SK-N-SH treated with all-trans-retinoic acid at 6 μM for 48 hours (cell line): ENCODE measurements at regions not wholly inside any gene's neighbourhood (a gene's known extent, or its start where the extent isn't known, plus 50 kb on each side); places are given as distances from the start of the nearest gene placed in this dataset.

ENCODE experiments used
- ATAC-seq: fragments of 200-7000 bp; cut with Tn5 transposase; 3 replicates; pipeline ENCODE4 v1.9.1; 2020; ENCODE audit warnings: mild to moderate bottlenecking, moderate library complexity
- ARNTL ChIP-seq: fragments of 450-650 bp; formaldehyde crosslinking; IDR thresholded peaks from 2 replicates; pipeline ENCODE4 v1.5.0; 2020; ENCODE audit warnings: low read depth, mild to moderate bottlenecking, moderate library complexity, borderline replicate concordance
- BACH2 ChIP-seq: fragments of 250-450 bp; sonication (Bioruptor Pico); IDR thresholded peaks from 2 replicates; pipeline ENCODE4 v1.9.0; 2021; ENCODE audit warnings: mild to moderate bottlenecking, borderline replicate concordance
- CREB5 ChIP-seq: fragments of 250-450 bp; sonication (Bioruptor Pico); IDR thresholded peaks from 2 replicates; pipeline ENCODE4 v1.5.1; 2020; ENCODE audit warnings: low read depth, mild to moderate bottlenecking, moderate library complexity
- CSDC2 ChIP-seq: fragments of 250-450 bp; sonication (Bioruptor Pico); IDR thresholded peaks from 2 replicates; pipeline ENCODE4 v1.5.0; 2020; ENCODE audit warnings: mild to moderate bottlenecking, moderate library complexity
- CSRNP3 ChIP-seq: fragments of 250-450 bp; sonication (Bioruptor Pico); IDR thresholded peaks from 2 replicates; pipeline ENCODE4 v1.5.1; 2021; ENCODE audit warnings: mild to moderate bottlenecking, moderate library complexity
- ESRRG ChIP-seq: fragments of 250-450 bp; sonication (Bioruptor Pico); IDR thresholded peaks from 2 replicates; pipeline ENCODE4 v1.6.1; 2021; ENCODE audit warnings: mild to moderate bottlenecking
- GLIS3 ChIP-seq: fragments of 250-450 bp; sonication (Bioruptor Pico); IDR thresholded peaks from 2 replicates; pipeline ENCODE4 v1.5.0; 2020; ENCODE audit warnings: mild to moderate bottlenecking, moderate library complexity
- ISL1 ChIP-seq: fragments of 250-450 bp; sonication (Bioruptor Pico); IDR thresholded peaks from 2 replicates; pipeline ENCODE4 v2.1.2; 2022; ENCODE audit warnings: mild to moderate bottlenecking, moderate library complexity
- OSR1 ChIP-seq: fragments of 250-450 bp; sonication (Bioruptor Pico); IDR thresholded peaks from 2 replicates; pipeline ENCODE4 v1.8.0; 2022; ENCODE audit warnings: moderate library complexity, mild to moderate bottlenecking, inconsistent platforms
- PPARA ChIP-seq: fragments of 250-450 bp; sonication (Bioruptor Pico); IDR thresholded peaks from 2 replicates; pipeline ENCODE4 v1.5.0; 2020; ENCODE audit warnings: mild to moderate bottlenecking, borderline replicate concordance
- RARB ChIP-seq: fragments of 250-450 bp; sonication (Bioruptor Pico); IDR thresholded peaks from 2 replicates; pipeline ENCODE4 v1.8.0; 2021; ENCODE audit warnings: mild to moderate bottlenecking, moderate library complexity
- TCF4 ChIP-seq: fragments of 250-450 bp; sonication (Bioruptor Pico); IDR thresholded peaks from 2 replicates; pipeline ENCODE4 v1.8.0; 2021; ENCODE audit warnings: mild to moderate bottlenecking, moderate library complexity, borderline replicate concordance
- TOX ChIP-seq: fragments of 250-450 bp; sonication (Bioruptor Pico); IDR thresholded peaks from 2 replicates; pipeline ENCODE4 v1.8.0; 2021; ENCODE audit warnings: mild to moderate bottlenecking, moderate library complexity, borderline replicate concordance
- ZC3H10 ChIP-seq: fragments of 250-450 bp; sonication (Bioruptor Pico); IDR thresholded peaks from 2 replicates; pipeline ENCODE4 v1.5.1; 2021; ENCODE audit warnings: mild to moderate bottlenecking, moderate library complexity
- ZFP3 ChIP-seq: fragments of 250-450 bp; sonication (Bioruptor Pico); IDR thresholded peaks from 2 replicates; pipeline ENCODE4 v1.5.0; 2020; ENCODE audit warnings: mild to moderate bottlenecking, moderate library complexity
- ZFP30 ChIP-seq: fragments of 450-650 bp; formaldehyde crosslinking; IDR thresholded peaks from 2 replicates; pipeline ENCODE4 v1.5.0; 2022; ENCODE audit warnings: mild to moderate bottlenecking, moderate library complexity
- ZNF8 ChIP-seq: fragments of 450-650 bp; formaldehyde crosslinking; IDR thresholded peaks from 2 replicates; pipeline ENCODE4 v1.5.0; 2020; ENCODE audit warnings: mild to moderate bottlenecking, moderate library complexity
- TF ChIP-seq, protein P1 (sequence below): fragments of 250-450 bp; sonication (Bioruptor Pico); IDR thresholded peaks from 2 replicates; pipeline ENCODE4 v1.8.0; 2021; ENCODE audit warnings: low read depth, mild to moderate bottlenecking, moderate library complexity, borderline replicate concordance

DNA sequence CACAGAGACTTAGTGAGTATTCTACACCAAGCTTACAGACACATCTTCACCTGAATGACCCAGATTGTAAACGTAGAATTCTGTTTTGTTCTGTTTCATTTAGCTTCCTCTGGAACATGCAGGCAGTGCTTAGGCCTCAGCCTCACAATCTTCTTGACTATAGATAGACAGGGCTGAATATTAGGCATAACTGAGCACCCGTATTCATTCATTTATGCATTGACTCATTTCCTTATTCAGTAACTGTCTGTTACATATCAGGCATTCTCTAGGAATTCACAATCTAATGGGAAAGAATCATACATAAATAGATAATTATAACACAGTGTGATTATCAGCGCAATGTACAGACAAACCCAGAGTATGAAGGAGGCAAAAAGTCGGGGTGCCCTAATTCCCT lies 124.9 kb upstream of the ETAA1 start:
- peak; percentile 91 for ATAC-seq
- no peak for TF ChIP-seq TOX (CRISPR knock-in tag)

DNA sequence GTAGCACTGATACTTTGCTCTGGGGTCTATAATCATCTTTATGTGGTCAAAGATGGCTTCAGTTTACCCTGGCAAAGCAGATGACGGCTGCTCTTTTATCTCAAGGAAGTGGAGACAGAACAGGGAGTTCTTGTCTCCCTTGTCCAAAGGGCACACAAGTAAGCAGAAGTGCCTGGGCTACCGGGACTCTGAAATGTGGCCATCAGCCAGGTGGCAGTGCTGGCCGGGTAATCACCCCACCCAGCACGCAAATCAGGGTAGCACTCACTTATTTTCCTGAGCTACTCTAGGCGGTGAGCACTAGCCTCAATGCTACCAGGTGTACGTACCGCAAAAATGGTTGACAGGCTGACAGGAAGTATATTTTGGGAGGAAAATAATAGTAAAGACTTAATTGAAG lies 119.7 kb upstream of the ETAA1 start:
- no peak for TF ChIP-seq CSRNP3 (CRISPR knock-in tag)
- no peak for TF ChIP-seq ARNTL (CRISPR knock-in tag)
- TF ChIP-seq TCF4 (CRISPR knock-in tag), result no peak
- no peak for TF ChIP-seq ISL1 (CRISPR knock-in tag)
- TF ChIP-seq, all 23 proteins: peak for 0
- ATAC-seq, result no peak

DNA sequence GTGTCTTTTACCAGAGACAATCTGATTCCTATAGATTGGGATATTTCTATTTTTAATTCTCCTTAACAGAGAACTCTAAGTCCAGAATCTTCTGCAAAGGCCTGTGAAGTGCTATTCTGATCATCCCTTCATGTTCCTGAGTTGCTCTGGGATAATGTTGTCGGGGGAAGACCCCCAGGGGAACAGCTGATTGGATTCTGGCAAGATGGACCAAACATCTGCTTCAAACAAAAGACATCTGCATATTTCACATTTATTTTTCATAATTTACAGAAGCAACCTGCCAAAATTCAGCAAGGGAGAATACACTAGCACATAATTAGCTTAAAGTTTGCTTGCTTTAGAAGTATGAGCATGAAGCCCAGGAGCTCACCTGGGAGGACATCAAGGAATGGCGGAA lies 116.0 kb upstream of the ETAA1 start:
- no peak for TF ChIP-seq ESRRG (CRISPR knock-in tag)
- TF ChIP-seq GLIS3 (CRISPR knock-in tag), result no peak
- TF ChIP-seq CREB5 (CRISPR knock-in tag), result no peak
- TF ChIP-seq, all 23 proteins: peak for 0
- no peak for ATAC-seq

- TF ChIP-seq ZNF8 (CRISPR knock-in tag), result no peak
- no peak for TF ChIP-seq ZC3H10
- TF ChIP-seq ARNTL (CRISPR knock-in tag), result no peak
- no peak for TF ChIP-seq ESRRG (CRISPR knock-in tag)
- TF ChIP-seq TCF4 (CRISPR knock-in tag), result no peak
- no peak for TF ChIP-seq RARB
- no peak for ATAC-seq
Measured at GRCh38 chr2:67283641-67284040, 113.5 kb upstream of the ETAA1 start.

DNA sequence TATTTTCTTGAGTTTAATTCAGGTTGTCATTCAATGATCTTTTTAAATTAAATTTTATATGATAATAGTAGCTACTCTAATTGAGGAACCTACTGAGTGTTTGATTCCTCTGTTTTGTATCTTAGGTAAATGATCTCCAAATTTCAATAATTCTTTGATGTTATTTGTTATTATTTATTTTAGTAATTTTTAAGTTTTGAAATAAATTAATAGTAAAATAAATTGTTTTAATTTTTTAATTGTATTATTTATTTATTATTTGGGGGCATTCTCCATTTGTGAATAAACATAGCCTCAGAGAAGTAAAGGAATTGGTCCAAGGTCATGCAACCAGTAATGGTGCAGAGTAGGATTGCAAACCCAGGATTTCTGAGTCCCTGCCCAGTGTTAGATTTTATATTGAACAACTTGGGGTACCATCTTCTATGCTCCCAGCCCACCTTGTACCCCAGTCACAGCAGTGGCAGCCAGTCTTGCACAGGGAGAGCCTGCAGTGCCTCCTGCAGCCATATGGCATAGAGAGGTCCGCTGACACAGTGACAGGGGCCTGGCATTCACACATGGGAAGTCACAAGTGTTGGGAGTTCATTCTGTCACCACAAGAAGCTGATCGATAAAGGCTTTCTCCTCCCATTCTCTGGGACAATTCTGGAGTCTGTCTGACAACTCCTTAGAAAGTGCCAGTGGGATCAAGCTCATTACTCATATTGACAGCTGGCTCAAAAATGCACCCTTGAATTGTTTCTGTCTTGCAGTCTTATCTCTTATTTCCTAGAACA lies 110.0 kb upstream of the ETAA1 start:
- TF ChIP-seq TCF4 (CRISPR knock-in tag) (no peak), BACH2 (no peak), RARB (no peak), PPARA (CRISPR knock-in tag) (no peak), ZFP30 (CRISPR knock-in tag) (no peak), OSR1 (CRISPR knock-in tag) (no peak)
- TF ChIP-seq, all 23 proteins: peak for 0
- no peak for ATAC-seq

DNA sequence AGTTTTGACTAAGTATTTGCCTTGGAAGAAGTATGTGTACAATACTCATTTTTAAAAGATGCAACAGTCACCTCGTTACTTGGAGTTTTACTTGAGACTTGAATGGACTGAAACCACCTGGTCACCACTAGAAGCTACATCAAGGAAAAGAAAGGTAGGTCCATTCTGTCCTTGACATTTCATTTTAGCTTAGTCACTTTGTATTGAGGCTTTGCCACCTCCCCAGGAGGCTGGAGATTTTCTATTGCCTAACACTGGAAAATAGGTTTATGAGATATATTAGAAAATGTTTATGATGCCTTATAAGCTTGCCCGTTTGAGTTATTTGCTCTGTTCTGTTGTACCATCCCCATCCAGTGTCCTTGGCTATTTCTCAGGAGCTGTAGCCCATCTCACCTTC lies 107.9 kb upstream of the ETAA1 start:
- TF ChIP-seq TOX (CRISPR knock-in tag), result no peak
- TF ChIP-seq CREB5 (CRISPR knock-in tag), result no peak
- TF ChIP-seq PPARA (CRISPR knock-in tag), result no peak
- TF ChIP-seq OSR1 (CRISPR knock-in tag), result no peak
- no peak for TF ChIP-seq ZNF8 (CRISPR knock-in tag)
- no peak for TF ChIP-seq BACH2
- TF ChIP-seq, all 23 proteins: peak for 0
- ATAC-seq, result no peak

GRCh38 chr2:67289921-67290371 lies 107.2 kb upstream of the ETAA1 start:
- TF ChIP-seq CREB5 (CRISPR knock-in tag) (peak; percentile 22; the same call in 1 of the 2 replicates), ZFP3 (CRISPR knock-in tag) (no peak), ESRRG (CRISPR knock-in tag) (no peak), OSR1 (CRISPR knock-in tag) (no peak), ISL1 (CRISPR knock-in tag) (peak; percentile 84), CSDC2 (CRISPR knock-in tag) (no peak), ARNTL (CRISPR knock-in tag) (no peak), TCF4 (CRISPR knock-in tag) (no peak)
- TF ChIP-seq, protein P1, sequence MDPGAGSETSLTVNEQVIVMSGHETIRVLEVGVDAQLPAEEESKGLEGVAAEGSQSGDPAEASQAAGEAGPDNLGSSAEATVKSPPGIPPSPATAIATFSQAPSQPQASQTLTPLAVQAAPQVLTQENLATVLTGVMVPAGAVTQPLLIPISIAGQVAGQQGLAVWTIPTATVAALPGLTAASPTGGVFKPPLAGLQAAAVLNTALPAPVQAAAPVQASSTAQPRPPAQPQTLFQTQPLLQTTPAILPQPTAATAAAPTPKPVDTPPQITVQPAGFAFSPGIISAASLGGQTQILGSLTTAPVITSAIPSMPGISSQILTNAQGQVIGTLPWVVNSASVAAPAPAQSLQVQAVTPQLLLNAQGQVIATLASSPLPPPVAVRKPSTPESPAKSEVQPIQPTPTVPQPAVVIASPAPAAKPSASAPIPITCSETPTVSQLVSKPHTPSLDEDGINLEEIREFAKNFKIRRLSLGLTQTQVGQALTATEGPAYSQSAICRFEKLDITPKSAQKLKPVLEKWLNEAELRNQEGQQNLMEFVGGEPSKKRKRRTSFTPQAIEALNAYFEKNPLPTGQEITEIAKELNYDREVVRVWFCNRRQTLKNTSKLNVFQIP (CRISPR knock-in tag), result no peak
- peak; percentile 29 for ATAC-seq
